ENCODE measurements at regions not wholly inside any gene's neighbourhood (a gene's known extent, or its start where the extent isn't known, plus 50 kb on each side); places are given as distances from the start of the nearest gene placed in this dataset.
A peak's percentile ranks its signal among the peaks of the same experiment; 100 is the strongest.

DNA sequence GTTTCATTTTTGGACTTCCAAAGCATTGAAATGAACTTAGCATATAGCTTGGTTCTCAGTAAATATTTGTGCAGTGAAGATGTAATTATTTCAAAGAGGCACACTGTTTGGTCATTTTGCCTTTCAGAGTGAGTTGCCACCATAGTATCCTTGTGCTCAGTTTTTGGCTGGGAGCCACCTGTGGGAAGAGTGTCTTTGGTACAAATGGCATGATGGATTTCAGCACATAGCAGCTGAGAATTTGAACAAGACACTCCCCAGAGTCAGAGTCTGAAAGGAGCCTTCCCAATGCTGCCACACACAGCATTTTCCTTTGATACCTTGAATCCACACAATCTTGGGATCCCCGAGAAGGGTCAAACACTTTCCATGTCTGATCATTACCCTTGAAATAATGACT is 897.2 kb upstream of the ARPP21 start:
- TF ChIP-seq, protein P1, sequence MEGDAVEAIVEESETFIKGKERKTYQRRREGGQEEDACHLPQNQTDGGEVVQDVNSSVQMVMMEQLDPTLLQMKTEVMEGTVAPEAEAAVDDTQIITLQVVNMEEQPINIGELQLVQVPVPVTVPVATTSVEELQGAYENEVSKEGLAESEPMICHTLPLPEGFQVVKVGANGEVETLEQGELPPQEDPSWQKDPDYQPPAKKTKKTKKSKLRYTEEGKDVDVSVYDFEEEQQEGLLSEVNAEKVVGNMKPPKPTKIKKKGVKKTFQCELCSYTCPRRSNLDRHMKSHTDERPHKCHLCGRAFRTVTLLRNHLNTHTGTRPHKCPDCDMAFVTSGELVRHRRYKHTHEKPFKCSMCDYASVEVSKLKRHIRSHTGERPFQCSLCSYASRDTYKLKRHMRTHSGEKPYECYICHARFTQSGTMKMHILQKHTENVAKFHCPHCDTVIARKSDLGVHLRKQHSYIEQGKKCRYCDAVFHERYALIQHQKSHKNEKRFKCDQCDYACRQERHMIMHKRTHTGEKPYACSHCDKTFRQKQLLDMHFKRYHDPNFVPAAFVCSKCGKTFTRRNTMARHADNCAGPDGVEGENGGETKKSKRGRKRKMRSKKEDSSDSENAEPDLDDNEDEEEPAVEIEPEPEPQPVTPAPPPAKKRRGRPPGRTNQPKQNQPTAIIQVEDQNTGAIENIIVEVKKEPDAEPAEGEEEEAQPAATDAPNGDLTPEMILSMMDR (IDR thresholded peaks at IDR 0.05; ENCODE audit: low read depth, low read length), result no peak
- no peak for TF ChIP-seq EZH2phosphoT487 (IDR thresholded peaks at IDR 0.05; ENCODE audit: low read depth)

DNA sequence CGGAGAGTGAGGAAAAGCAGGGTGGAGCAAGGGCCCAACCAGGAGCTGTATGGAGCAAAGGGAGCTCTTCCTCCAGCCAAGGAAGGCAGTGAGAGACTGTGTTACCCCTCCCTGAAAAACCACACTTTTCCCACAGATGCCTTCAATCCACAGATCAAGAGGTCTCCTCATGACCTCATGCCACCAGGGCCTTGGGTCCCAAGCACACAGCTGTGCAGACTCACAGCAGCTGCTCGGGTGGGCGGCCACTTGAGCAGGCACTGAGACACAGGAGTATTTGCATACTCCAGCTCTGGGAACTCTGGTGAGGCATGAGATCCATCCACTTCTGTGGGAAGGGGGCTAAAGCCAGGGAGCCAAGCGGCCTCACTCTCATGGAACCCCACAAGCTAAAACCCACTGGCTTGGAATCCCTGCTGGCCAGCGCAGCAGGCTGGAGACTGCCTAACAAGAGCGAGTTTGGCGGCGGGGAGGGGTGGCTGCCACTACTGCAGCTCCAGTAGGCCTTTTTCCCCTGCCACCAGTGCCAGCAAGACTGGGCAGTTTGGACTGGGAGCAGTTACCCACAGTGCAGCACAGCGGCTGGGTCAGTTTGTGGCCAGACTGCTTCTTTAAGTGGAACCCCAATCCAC is 880.6 kb upstream of the ARPP21 start:
- H2AFZ ChIP-seq (ENCODE audit: low read depth, low read length), result no peak overlapping the region
- H3K27ac ChIP-seq (ENCODE audit: low read length), result no peak overlapping the region
- no peaks in the 10 kb centered on the region for H3K4me1 ChIP-seq (ENCODE audit: low read length)
- no peak overlapping the region for H3K9ac ChIP-seq (ENCODE audit: low read length)
- no peaks in the 10 kb centered on the region for H3K27me3 ChIP-seq (ENCODE audit: low read depth, low read length)
- TF ChIP-seq EZH2phosphoT487 (IDR thresholded peaks at IDR 0.05; ENCODE audit: low read depth), result no peak
- TF ChIP-seq, protein P1 (IDR thresholded peaks at IDR 0.05; ENCODE audit: low read depth, low read length), result no peak
- no peaks in the 10 kb centered on the region for H3K79me2 ChIP-seq (ENCODE audit: low read length)
- no peaks in the 10 kb centered on the region for H3K36me3 ChIP-seq (replicated peaks; ENCODE audit: low read depth, low read length)
- H3K9me3 ChIP-seq (ENCODE audit: insufficient read depth, low read length), result no peaks in the 10 kb centered on the region
- no peak overlapping the region for H3K4me2 ChIP-seq (ENCODE audit: low read length)
- no peaks in the 10 kb centered on the region for H4K20me1 ChIP-seq (ENCODE audit: insufficient read depth, low read length)
- no peak overlapping the region for H3K4me3 ChIP-seq (ENCODE audit: low read length)

More for the DNA sequence above, 897.2 kb upstream of the ARPP21 start:
- no peaks in the 10 kb centered on the region for H3K79me2 ChIP-seq (ENCODE audit: low read length)
- H3K36me3 ChIP-seq (replicated peaks; ENCODE audit: low read depth, low read length), result no peaks in the 10 kb centered on the region
- H3K27me3 ChIP-seq (ENCODE audit: low read depth, low read length), result no peaks in the 10 kb centered on the region
- H4K20me1 ChIP-seq (ENCODE audit: insufficient read depth, low read length), result no peaks in the 10 kb centered on the region
- H3K9me3 ChIP-seq (ENCODE audit: insufficient read depth, low read length), result 0 out of 2 replicates have a peak, but pooled peaks cover 4% of the 10 kb centered on the region
- no peak overlapping the region for H3K9ac ChIP-seq (ENCODE audit: low read length)
- no peak overlapping the region for H3K4me2 ChIP-seq (ENCODE audit: low read length)
- no peak overlapping the region for H2AFZ ChIP-seq (ENCODE audit: low read depth, low read length)
- no peaks in the 10 kb centered on the region for H3K4me1 ChIP-seq (ENCODE audit: low read length)
- no peak overlapping the region for H3K4me3 ChIP-seq (ENCODE audit: low read length)
- no peak overlapping the region for H3K27ac ChIP-seq (ENCODE audit: low read length)

DNA sequence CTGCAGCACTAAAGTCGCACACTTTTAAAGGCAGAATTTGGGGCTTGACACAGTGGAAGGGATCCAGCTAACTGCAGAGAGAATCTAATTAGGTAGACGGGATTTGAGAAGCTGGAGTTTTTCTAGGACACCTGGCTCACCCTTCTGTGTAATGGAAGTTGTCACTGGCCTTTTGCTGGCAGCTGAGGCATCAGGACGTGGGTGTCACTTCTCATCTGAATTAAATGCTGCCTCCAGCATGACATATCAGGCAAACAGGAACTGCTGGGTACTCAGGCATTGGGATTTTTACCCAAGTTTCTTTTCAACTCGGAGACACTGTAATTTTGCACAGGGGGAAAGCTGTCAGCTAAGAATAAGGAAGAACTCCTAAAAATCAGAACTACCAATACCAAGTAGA is 861.9 kb upstream of the ARPP21 start:
- Histone ChIP-seq H3K9ac (ENCODE audit: low read length) (no peak overlapping the region), H3K36me3 (replicated peaks; ENCODE audit: low read depth, low read length) (no peaks in the 10 kb centered on the region), H3K4me3 (ENCODE audit: low read length) (no peak overlapping the region), H2AFZ (ENCODE audit: low read depth, low read length) (peak overlapping the region; percentile 49; the same call in 1 of the 2 replicates), H3K9me3 (ENCODE audit: insufficient read depth, low read length) (no peaks in the 10 kb centered on the region), H4K20me1 (ENCODE audit: insufficient read depth, low read length) (no peaks in the 10 kb centered on the region), H3K27ac (ENCODE audit: low read length) (no peak overlapping the region), H3K4me1 (ENCODE audit: low read length) (no peaks in the 10 kb centered on the region), H3K79me2 (ENCODE audit: low read length) (no peaks in the 10 kb centered on the region), H3K27me3 (ENCODE audit: low read depth, low read length) (no peaks in the 10 kb centered on the region), H3K4me2 (ENCODE audit: low read length) (no peak overlapping the region)
- no peak for TF ChIP-seq EZH2phosphoT487 (IDR thresholded peaks at IDR 0.05; ENCODE audit: low read depth)
- TF ChIP-seq, protein P1 (IDR thresholded peaks at IDR 0.05; ENCODE audit: low read depth, low read length), result no peak

DNA sequence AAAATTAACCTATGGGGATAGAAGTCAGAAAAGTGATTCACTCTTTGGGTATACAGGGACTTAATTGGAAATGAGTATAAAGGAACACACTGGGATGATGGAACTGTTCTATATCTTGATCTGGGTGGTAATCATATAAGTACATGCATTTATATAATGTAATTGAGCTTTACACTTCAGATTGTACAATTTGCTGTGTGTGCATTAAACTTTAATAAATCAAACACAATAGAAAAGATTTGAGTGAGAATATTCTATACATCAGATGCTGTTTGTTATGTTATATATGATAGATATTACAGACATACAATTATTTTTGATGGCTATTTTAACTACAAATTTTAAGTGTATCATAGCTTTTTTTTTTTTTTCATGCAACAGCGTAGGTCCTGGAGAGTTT is 860.2 kb upstream of the ARPP21 start:
- no peaks in the 10 kb centered on the region for H3K36me3 ChIP-seq (replicated peaks; ENCODE audit: low read depth, low read length)
- H2AFZ ChIP-seq (ENCODE audit: low read depth, low read length), result no peak overlapping the region
- no peak for TF ChIP-seq EZH2phosphoT487 (IDR thresholded peaks at IDR 0.05; ENCODE audit: low read depth)
- TF ChIP-seq, protein P1 (IDR thresholded peaks at IDR 0.05; ENCODE audit: low read depth, low read length), result no peak
- H3K27me3 ChIP-seq (ENCODE audit: low read depth, low read length), result no peaks in the 10 kb centered on the region
- H3K4me3 ChIP-seq (ENCODE audit: low read length), result no peak overlapping the region
- H3K9ac ChIP-seq (ENCODE audit: low read length), result no peak overlapping the region
- H3K9me3 ChIP-seq (ENCODE audit: insufficient read depth, low read length), result no peaks in the 10 kb centered on the region
- H3K27ac ChIP-seq (ENCODE audit: low read length), result no peak overlapping the region
- no peaks in the 10 kb centered on the region for H4K20me1 ChIP-seq (ENCODE audit: insufficient read depth, low read length)
- no peak overlapping the region for H3K4me2 ChIP-seq (ENCODE audit: low read length)
- H3K79me2 ChIP-seq (ENCODE audit: low read length), result no peaks in the 10 kb centered on the region
- peaks cover 13% of the 10 kb centered on the region for H3K4me1 ChIP-seq (ENCODE audit: low read length)
